HG03064 (cell line): ENCODE measurements at regions not wholly inside any gene's neighbourhood (a gene's known extent, or its start where the extent isn't known, plus 50 kb on each side); places are given as distances from the start of the nearest gene placed in this dataset.
A peak's percentile ranks its signal among the peaks of the same experiment; 100 is the strongest.

Source experiments
- ATAC-seq: cut with Tn5 transposase; IDR thresholded peaks from one replicate; pipeline ENCODE4 v1.9.1; 2021; ENCODE audit warnings: low read depth; ENCODE audit not compliant: unreplicated experiment

- no peak for ATAC-seq
Observed at GRCh38 chr1:219438386-219438785, 174.5 kb downstream of the ZC3H11B start.

- ATAC-seq, result no peak
Observed at GRCh38 chr1:219434923-219435297, 178.0 kb downstream of the ZC3H11B start.

DNA sequence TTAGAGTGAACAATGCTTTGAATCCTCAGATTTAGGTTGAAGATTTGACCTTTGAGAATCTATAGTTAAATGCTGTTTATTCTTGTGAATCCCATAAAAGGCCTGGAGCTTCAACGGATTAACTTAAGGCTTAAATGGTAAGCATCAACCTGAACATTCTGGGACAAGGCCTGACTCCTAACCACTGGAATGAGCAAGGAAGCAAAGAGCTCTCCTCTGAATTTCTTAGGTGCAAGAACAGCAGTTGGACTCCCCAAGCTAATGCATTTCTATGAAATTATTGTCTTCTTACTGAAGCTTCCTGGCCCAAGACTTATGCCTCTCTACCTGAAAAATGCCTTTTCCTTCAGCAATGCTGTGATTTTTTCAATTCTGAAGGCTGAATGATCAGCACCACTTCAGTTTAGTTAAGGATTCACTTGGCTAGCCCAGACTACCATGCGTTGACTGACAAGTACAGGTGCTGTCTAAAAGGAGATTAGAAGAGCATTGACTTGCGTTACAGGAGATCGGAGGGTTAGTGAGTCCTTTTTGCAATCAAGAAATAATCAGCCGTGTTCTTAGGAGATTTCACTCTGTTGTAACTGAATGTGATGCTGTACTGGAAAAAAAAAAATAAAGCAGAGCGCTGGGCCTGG is 178.5 kb downstream of the ZC3H11B start:
- ATAC-seq, result no peak

- no peak for ATAC-seq
Observed at GRCh38 chr1:219433496-219434131, 179.3 kb downstream of the ZC3H11B start.

DNA sequence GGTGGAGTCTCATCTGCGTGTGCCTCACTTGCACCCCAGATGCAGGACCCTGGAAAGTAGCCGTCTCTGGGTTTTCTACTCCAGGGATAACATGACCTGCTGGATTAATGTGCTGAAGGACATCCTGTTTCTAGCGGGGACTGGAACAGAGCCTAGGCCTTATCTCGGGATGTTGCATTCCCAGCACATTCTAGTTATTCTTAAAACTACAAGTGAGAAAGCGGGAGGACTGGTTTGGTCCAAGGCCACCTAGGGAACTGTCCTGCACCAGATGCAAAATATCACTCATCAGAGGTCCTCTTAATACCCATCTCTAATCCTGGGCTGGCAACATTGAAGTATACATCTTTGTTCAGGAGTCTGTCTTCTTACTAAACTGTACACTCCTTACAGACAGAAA is 179.9 kb downstream of the ZC3H11B start:
- no peak for ATAC-seq

- ATAC-seq, result no peak
Observed at GRCh38 chr1:219432191-219432606, 180.7 kb downstream of the ZC3H11B start.

- no peak for ATAC-seq
Observed at GRCh38 chr1:219430419-219430818, 182.5 kb downstream of the ZC3H11B start.

GRCh38 chr1:219428651-219429050 is 184.3 kb downstream of the ZC3H11B start:
- ATAC-seq, result no peak

- ATAC-seq, result no peak
Observed at GRCh38 chr1:219427989-219428388, 184.9 kb downstream of the ZC3H11B start.

- ATAC-seq, result no peak
Observed at GRCh38 chr1:219427403-219427802, 185.5 kb downstream of the ZC3H11B start.

- no peak for ATAC-seq
Observed at GRCh38 chr1:219422811-219423598, 189.9 kb downstream of the ZC3H11B start.

- ATAC-seq, result no peak
Observed at GRCh38 chr1:219420913-219421312, 192.0 kb downstream of the ZC3H11B start.

DNA sequence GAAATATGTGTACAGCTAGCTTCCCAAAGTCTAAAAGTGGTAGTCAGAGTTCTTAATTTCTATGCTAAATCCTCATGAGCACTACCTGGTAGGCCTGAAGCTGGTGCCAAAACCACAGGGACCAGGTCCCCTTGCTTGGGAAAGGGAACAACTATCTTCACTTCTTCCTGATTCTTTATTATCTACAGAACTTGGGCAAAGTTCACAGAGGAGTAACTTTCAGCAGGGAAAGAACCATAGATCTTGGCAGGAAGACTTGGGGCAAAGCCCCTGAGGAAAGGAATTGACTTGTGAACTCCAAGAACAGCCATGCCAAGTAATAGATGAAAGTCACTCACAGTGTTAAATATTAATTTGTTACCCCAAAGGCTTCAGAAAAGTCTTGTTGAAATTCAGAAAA is 193.0 kb downstream of the ZC3H11B start:
- no peak for ATAC-seq

- ATAC-seq, result no peak
Observed at GRCh38 chr1:219419065-219419464, 193.8 kb downstream of the ZC3H11B start.

GRCh38 chr1:219417610-219418009 is 195.3 kb downstream of the ZC3H11B start:
- ATAC-seq, result no peak

DNA sequence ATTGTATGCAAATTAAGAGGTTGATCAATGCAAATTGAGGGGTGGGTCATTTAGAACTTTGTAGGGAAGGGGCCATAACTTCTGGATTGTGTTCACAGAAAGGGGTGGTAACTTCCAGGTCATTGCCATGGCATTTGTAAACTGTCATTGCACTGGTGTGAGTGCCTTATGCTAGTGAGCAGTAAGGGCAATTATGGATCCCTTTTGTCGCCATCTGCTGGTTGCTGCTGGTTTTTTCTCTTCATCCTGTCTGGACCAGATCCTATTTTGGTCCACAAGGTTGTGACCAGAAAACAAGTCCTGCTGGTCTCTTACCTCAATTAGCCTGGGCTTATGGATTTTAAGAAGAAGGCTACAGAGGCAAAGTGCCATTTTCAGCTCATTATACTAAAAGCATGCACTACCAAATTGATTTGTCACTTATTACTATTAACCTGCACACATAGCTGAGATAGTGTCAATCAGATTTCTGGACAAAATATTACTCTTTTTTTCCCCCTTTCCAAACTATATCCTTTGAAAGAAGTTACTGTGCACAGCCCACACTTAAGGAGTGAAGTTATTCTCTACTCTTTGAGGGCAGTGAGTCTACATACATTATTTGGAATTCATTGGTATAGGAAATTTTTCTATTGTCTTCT is 196.2 kb downstream of the ZC3H11B start:
- peak; percentile 83 for ATAC-seq

- ATAC-seq, result no peak
Observed at GRCh38 chr1:219415915-219416314, 197.0 kb downstream of the ZC3H11B start.

- no peak for ATAC-seq
Observed at GRCh38 chr1:219415433-219415832, 197.5 kb downstream of the ZC3H11B start.

DNA sequence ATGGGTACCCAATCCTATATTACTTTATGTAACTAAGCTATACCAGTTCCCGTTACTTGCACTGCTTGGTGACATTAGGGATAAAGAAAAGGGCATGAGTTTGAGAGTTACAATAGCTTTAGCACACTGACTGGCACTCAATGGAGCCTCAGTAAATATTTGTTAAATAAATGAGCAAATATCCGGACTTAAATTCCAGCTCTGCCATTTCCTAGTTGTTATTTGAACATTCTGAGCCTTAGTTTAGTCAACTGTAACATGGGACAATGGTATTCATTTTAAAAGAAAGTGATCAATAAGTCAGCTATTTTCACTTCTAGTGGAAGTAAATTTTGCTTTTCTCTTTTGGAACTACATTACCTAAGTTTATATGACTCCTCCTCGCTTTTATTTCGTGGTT is 198.7 kb downstream of the ZC3H11B start:
- no peak for ATAC-seq

- no peak for ATAC-seq
Observed at GRCh38 chr1:219413536-219413935, 199.4 kb downstream of the ZC3H11B start.

DNA sequence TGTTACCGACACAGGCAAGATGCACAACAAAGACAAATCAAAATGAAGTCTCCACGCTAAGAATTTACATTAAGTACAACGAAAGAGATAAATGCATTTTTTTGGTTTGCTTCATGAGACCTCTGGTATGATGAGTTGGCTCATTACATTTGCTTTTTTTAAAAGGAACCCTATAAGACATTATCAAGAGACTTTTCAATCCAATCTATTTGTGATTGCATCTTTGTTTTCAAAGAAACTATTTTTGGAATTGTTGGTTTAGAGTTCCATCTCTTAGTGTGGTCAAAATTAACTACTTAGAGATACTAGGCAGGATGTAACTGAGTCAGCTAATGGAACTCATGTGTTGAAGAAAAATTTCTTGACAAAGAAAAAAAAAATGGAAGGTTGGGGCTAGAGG is 200.1 kb downstream of the ZC3H11B start:
- no peak for ATAC-seq
